GM10248 (cell line): ENCODE measurements at regions not wholly inside any gene's neighbourhood (a gene's known extent, or its start where the extent isn't known, plus 50 kb on each side); places are given as distances from the start of the nearest gene placed in this dataset.

Experiments
- CTCF ChIA-PET: fragments of 300-600 bp; sonication (Branson Sonifier 250); formaldehyde crosslinking; extraction: SDS; loops from one replicate; lab custom pipeline; 2021; ENCODE audit warnings: antibody characterized with exemption; lab: Yijun Ruan, JAX
- POLR2A ChIA-PET: fragments of 350-650 bp; sonication (Branson Sonifier 250); formaldehyde crosslinking; extraction: SDS; loops from one replicate; lab custom pipeline; 2020; ENCODE audit warnings: antibody characterized with exemption; lab: Yijun Ruan, JAX
- DNase-seq: peaks from one replicate; pipeline ENCODE4 v3.0.0; 2012; ENCODE audit errors: extremely low spot score
- TF ChIP-seq, protein P1 (sequence below): IDR thresholded peaks from 2 replicates; pipeline ENCODE4 v1.5.1; 2012; ENCODE audit warnings: mild to moderate bottlenecking, low read depth; ENCODE audit errors: extremely low read depth, missing control alignments, control extremely low read depth

DNA sequence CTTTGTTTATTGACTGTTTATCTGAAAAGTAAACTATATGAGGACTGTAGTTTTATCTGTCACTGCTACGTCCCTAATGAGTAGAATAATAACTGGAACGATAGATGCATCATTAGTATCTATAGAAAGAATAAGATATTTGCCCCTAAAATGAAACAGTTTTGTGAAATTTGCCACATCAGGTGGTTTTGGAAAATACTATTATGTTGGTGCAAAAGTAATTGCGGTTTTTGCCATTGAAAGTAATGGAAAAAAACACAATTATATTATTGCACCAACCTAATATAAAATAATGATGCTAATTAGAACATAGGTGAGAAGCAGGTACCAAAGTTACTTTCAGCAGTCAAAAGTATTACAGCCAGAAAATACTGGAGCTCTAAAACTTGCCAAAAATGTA is 158.3 kb downstream of the PABPC4L start:
- TF ChIP-seq, protein P1, sequence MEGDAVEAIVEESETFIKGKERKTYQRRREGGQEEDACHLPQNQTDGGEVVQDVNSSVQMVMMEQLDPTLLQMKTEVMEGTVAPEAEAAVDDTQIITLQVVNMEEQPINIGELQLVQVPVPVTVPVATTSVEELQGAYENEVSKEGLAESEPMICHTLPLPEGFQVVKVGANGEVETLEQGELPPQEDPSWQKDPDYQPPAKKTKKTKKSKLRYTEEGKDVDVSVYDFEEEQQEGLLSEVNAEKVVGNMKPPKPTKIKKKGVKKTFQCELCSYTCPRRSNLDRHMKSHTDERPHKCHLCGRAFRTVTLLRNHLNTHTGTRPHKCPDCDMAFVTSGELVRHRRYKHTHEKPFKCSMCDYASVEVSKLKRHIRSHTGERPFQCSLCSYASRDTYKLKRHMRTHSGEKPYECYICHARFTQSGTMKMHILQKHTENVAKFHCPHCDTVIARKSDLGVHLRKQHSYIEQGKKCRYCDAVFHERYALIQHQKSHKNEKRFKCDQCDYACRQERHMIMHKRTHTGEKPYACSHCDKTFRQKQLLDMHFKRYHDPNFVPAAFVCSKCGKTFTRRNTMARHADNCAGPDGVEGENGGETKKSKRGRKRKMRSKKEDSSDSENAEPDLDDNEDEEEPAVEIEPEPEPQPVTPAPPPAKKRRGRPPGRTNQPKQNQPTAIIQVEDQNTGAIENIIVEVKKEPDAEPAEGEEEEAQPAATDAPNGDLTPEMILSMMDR = no peak
- DNase-seq = no peak
- CTCF ChIA-PET = no interaction called here
- POLR2A ChIA-PET = no interaction called here

DNA sequence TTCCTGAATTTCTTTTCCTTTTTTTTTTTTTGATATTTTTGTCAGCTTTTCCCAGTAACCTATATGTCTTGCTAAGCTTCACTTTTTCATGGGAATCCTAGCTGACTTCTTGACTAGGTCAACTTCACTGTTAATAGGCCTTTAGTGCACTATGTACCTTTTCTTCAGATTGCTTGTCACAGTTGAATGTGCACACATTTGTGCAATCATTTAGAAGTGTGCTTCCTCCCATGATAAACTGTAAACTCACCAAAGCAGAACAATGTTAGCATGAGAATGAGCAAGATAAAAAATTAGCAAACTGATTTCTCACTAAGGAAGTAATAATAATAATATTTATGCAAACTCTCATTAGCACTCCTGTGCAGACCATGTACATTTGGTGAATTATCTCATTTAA is 173.2 kb downstream of the PABPC4L start:
- ChIA-PET POLR2A (no interaction called here), CTCF (no interaction called here)
- TF ChIP-seq, protein P1 = no peak
- DNase-seq = no peak

DNA sequence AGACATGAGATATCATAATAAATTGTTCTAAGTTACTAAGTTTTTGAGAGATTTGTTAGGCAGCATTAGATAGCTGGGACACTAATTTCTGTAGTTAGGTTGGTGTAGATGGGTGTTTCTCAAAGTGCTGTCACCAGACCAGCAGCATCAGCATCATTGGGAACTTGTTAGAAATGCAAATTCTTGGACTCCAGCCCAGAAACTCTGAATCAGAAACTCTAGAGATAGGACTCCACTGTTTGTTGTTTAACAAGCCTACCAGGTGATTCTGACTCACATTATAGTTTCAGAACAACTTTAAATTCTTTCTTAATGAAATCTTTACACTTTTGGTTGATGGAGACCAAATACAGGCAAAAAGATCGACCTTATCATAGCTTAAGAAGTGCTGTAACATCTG is 173.7 kb downstream of the PABPC4L start:
- DNase-seq = no peak
- ChIA-PET CTCF (no interaction called here), POLR2A (no interaction called here)
- TF ChIP-seq, protein P1 = no peak

DNA sequence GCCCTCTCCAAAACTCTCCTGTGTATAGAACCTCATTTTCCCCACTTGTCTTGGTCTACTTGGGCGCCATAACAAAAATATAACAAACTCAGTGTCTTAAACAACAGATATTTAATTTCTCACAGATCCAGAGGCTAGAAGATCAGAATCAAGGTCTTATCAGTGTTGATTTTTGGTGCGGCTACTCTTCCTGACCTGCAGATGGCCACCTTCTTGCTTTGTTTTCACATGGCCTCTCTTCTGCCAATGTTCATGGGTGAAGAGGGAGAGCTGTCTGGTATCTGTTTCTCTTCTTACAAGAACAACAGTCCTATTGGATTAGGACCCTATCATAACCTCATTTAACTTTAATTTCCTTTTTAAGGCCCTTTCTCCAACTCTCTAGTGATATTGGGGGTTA is 177.3 kb downstream of the PABPC4L start:
- ChIA-PET CTCF (interaction anchor here (1.1 kb wide), 1 partner anchor 39 kb away, joined by 4 read pairs; no protein-coding TSS in a partner anchor), POLR2A (no interaction called here)
- TF ChIP-seq, protein P1 = no peak
- no peak for DNase-seq

DNA sequence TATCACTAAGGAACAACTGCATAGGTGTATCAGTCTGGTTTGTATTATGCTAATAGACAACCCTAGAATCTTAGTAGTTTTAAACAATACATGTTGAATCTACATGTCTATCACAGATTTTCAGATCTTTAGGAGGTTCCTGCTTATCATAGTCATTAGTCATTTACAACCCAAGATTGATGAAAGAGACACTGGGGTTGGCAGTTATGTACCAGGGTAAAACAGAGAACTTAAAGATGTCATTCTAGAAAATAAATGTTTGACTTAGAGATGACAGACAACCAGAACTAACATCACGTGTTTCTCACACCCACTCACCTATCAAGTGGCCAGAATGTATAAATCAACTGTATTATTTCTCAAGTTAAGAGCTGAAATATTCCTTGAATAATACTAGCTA is 181.9 kb downstream of the PABPC4L start:
- ChIA-PET POLR2A (no interaction called here), CTCF (interaction anchor here (1.1 kb wide), 1 partner anchor 9 kb away, joined by 3 read pairs; no protein-coding TSS in a partner anchor)
- TF ChIP-seq, protein P1 = no peak
- no peak for DNase-seq

DNA sequence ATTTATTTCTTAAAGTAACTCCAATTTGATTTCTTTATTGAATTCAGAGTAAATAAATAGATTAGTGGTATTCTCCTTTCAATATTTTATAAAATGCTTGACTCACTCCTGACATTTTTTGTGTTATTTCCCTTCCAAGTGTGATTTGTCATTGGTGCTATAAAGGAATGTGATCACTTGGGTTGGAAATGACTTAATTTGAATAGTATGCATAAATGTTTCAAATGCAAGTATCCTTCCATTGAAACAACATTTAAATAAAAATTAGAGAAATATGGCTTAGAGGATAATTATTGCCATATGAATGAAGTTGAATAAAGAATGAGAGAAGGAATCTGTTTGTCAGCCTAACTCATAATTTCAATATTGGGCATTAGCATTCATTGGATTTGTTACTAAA is 182.7 kb downstream of the PABPC4L start:
- CTCF ChIA-PET = no interaction called here
- DNase-seq = no peak
- TF ChIP-seq, protein P1 = no peak
- POLR2A ChIA-PET = no interaction called here

DNA sequence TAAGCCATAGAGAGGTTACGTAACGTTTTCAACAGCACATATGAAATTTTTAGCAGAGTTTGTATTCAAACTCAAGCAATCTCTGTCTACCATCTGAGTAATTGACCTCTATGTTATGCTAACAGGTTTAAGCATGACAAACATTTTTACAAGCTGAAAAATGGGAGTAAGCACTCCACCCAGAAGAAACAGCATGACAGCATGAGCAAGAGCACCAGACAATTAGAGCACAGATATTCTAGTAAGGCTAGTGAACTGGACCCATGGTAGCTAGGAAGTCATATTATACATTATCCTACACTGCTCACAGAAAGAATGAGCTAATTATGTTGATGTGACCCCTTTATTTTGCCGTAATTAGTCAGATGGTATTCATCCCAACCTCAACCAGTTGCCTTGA is 200.5 kb downstream of the PABPC4L start:
- ChIA-PET CTCF (no interaction called here), POLR2A (no interaction called here)
- no peak for DNase-seq
- TF ChIP-seq, protein P1 = no peak
